NT2/D1 (cell line): ENCODE measurements at regions not wholly inside any gene's neighbourhood (a gene's known extent, or its start where the extent isn't known, plus 50 kb on each side); places are given as distances from the start of the nearest gene placed in this dataset.

Experiments
- YY1 ChIP-seq: IDR thresholded peaks from 2 replicates; pipeline ENCODE4 v1.6.1; 2011; ENCODE audit not compliant: insufficient read length, insufficient read depth
- ZNF274 ChIP-seq: IDR thresholded peaks from 2 replicates; pipeline ENCODE4 v1.6.1; 2011; ENCODE audit warnings: mild to moderate bottlenecking, low read depth, low read length

- no peak for TF ChIP-seq YY1
- no peak for TF ChIP-seq ZNF274
These were observed 95.7 kb downstream of the FAM161A start for GRCh38 chr2:61758159-61758558.
